HL-60/S4 (cell line): ENCODE measurements at regions not wholly inside any gene's neighbourhood (a gene's known extent, or its start where the extent isn't known, plus 50 kb on each side); places are given as distances from the start of the nearest gene placed in this dataset.
"Not testable (repeated sequence)": the region's sequence is repeated elsewhere in the genome, so short reads cannot be mapped to it uniquely, and the experiment has no call there.

Source experiments
- in situ Hi-C: fragments of 300-500 bp; cut with MboI; formaldehyde crosslinking; loops from 2 replicates; pipeline ENCODE4 v1.14.3; 2022; ENCODE audit warnings: low sequenced_read_pairs

- in situ Hi-C loops = no loop called here
Observed at GRCh38 chr5:42950116-42950455, 90.0 kb downstream of the ANXA2R start.

DNA sequence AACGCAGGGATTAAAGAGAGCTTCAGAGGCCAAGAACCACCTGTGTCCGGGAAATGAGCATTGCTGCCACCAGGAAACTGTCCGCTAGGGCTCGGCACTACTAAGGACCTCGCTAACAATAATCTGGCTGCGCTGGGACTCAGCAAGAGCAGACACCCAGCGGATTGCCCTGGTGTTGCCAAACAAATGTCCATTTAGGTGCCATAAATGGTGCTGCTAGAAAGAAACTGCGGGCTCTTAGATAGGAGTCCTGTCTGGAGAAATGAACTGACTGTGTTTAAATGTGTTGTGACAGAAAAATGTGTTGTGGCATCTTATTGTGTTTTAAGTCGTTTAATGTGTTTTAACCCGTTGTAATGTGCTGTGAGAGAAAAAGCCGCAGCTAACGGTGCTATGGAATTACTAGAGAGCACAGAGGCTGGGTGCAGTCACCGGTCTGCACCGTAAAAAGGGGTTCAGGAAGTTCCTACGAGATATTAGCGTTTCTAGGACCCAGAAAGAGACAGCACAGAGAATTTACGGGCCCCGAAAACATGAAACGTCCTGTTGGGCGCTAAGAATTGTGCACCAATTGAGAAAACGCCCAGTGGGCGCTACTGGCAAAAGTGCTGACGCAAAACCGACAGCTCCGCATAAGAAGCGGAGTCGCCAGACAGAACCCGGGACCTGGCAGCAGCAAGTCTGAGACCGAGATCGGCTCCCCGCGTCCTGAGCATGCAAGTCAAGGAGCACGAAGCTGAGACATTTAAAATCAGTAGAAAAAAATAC, 90.6 kb downstream of the ANXA2R start:
- in situ Hi-C loops = no loop called here

DNA sequence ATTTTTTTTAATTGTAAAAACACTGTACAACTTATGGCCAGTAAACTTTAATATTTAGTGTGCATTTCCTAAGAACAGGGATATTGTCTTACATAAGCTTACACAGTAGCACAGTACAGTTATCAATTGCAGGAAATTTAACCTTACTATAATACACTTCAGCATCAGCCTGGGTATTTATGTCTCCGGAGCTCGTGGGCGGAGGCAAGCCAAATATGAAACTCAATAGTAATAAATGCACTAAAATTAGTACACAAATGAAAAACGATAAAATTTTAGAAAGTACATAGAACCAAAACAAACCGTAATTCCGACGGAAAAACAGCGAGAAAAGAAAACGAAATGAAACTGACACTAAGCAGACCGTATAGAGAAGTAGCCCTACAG, 91.2 kb downstream of the ANXA2R start:
- in situ Hi-C loops = no loop called here

DNA sequence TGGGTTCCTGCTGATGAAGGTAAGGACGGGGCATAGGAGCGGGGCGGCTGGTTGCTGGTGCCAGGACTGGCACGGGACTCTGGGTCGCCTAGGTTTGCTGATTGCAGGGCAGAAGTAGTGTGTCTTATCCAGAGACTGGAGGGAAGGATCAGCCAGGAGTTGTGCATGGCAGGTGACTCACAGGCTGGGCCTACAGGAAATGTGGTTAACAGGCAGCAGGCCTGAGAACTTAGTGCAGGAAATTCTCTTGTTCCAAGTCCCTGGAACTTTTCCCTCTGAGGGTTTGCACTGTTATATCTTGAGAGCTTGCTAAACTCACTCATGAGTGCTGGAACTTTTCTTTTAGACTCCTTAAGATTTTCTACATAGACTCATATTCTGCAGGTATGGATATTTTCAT, 95.1 kb downstream of the ANXA2R start:
- in situ Hi-C loops = no loop called here

DNA sequence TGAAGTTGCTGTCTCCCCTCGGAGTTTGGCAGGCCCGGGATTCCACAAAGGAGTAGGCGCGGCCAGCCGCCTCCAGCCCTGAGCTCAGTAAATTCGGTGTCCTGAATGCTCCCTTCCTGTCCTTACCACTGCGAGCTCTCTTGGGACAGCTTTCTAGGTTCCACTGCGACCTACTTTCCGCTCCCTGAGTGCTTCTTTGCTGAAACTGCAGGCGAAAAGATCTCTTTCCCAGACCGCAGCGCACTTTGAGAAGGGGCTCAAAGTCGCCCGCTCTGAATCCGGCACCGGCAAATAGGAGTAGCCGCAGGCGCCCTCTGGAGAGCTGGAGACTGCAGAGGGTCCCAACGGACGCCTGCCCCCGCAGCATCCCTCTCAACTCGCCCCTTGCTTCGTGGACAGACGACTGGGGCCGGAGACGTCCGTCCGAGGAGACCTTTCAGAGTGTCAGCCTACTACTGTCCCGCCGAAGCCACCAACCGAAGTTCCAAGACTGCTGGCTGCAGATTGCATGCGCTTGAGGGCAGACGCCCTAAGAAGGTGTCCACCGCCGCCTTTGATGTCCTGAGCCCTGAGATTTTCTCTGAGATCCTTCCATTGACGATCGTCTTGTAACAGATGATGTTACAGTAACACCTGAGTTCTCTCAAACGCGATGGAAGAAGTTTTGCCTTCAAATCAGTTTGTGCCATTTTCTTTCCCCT, 96.0 kb downstream of the ANXA2R start:
- in situ Hi-C loops = no loop called here

DNA sequence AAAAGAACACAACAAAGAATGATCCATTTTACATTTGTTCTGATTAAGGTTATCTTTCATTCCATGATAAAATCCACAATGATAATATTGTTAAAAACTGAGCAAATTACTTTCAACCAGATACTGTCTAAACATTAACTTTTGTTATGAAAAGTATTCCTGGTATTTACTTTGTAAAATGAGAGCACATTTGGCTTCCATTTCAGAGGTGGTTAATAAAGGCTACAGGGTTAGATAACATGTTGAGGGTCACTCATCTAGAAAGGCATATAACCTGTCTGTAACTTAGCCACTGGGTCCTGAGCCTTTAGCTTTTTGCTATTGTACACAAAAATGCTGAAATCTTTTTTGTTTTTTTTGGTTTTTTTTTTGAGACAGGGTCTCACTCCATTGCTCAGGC, 99.3 kb downstream of the ANXA2R start:
- in situ Hi-C loops = no loop called here

- in situ Hi-C loops = not testable (repeated sequence)
Observed at GRCh38 chr5:42932011-42932410, 108.1 kb downstream of the ANXA2R start.

DNA sequence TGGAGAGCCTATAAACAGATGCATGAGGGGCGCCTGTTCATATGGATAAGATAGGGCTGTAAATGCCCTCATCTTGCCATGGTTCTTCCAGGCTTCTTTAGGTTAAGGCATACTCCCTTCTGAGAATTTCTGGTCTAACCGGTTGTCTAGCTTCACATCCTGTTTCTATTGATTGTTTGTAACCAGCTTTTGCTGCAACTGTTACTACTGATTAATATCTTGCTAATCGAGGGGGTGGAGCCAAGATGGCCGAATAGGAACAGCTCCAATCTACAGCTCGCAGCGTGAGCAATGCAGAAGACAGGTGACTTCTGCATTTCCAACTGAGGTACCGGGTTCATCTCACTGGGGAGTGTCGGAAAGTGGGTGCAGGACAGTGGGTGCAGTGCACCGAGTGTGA, 108.7 kb downstream of the ANXA2R start:
- in situ Hi-C loops = not testable (repeated sequence)

DNA sequence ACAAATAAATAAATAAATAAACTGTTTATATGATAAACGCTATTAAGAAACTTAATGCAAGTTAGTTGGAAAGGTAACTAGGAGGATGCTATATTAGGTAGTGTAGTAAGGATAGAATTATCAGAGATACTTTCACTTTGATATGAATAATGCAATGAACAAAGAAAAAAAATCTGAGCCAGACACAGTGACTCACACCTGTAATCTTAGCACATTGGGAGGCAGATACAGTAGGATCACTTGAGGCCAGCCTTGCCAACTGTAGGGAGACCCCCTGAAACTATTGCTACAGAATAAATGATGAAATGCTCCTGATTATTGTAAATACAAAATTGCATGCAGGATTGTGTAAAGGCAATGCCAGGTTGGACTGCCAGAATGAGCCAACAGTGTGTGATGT, 109.2 kb downstream of the ANXA2R start:
- in situ Hi-C loops = no loop called here

GRCh38 chr5:42929871-42930270, 110.2 kb downstream of the ANXA2R start:
- in situ Hi-C loops = no loop called here

DNA sequence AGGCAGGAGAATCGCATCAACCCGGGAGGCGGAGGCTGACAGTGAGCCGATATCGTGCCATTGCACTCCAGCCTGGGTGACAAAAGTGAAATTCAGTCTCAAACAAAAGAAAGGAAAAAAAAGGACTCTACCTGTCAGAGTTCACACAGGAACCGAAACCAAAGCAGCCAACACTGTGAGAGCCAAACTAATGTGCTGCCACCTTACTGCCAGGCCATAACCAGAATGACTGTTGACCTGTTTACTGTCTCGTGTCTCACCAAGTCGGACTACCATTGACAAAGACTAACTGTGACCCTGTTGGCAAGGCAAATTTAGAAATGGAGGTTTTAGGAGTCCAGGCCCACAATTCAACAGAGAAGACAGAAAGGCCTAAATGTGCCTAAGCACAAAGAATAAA, 112.4 kb downstream of the ANXA2R start:
- in situ Hi-C loops = no loop called here

DNA sequence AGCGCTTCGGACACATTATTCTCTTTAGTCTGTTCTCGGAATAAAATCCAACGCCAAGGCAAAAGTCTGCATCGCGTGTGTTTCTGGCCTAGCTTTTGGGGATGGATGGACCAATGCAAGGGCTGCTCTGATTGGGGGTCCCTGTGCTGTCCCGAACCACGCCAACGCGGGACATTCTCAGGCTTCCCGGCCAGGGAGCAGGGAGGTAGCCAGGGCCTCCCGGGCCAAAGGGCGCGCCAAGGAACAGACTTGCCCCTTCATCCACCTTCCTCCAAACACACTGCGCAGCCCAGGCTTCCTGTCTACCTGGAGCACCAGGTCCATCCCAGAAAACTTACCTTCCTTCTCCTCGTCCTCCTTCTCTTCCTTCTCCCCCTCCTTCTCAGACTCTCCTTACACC, 113.0 kb upstream of the SELENOP start:
- in situ Hi-C loops = loop anchor here (25.0 kb wide), 1 partner anchor 463 kb away; no protein-coding TSS in a partner anchor

- in situ Hi-C loops = loop anchor here (25.0 kb wide), 1 partner anchor 463 kb away; no protein-coding TSS in a partner anchor
Observed at GRCh38 chr5:42924226-42924625, 112.5 kb upstream of the SELENOP start.

DNA sequence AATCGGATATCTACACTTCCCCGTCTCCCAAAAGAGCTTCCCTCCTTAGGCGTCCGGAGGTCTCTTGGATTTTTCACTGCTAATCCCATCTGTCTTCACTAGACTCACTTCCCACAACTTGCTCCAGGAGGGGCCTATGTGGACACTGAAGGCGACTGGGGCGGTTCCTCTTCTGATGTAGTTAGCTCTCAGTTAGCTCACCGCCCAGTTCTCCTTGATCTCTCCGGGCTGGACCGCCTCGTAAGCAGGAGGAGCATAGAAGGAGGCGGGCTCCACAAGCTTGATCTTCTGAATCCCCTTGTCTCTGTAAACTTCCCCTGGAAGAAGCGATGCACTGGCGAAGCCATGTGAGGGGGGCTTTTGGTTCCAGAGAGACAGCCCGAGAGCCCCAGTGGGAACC, 112.0 kb upstream of the SELENOP start:
- in situ Hi-C loops = loop anchor here (25.0 kb wide), 1 partner anchor 464 kb away; no protein-coding TSS in a partner anchor

DNA sequence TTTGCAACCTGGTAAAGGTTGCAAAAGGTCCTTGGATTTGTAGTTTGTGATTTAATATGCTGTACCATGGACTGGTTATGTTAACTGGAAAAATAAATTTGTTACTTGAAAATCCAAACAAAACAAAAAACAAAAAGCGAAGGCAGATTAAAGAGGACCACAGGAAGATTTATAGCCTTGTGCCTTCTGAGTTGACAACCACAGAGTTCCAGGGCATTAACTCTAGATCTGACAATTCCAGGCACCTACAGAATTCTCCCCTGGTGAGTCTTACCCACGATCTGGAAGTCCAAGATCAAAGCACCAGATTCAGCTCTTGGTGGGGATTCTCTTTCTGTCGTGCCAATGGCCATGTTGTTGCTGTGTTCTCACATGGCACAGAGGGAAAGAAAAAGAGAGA, 107.9 kb upstream of the SELENOP start:
- in situ Hi-C loops = loop anchor here (25.0 kb wide), 1 partner anchor 468 kb away; no protein-coding TSS in a partner anchor

- in situ Hi-C loops = loop anchor here (25.0 kb wide), 1 partner anchor 472 kb away; no protein-coding TSS in a partner anchor
Observed at GRCh38 chr5:42915306-42915866, 103.7 kb upstream of the SELENOP start.

DNA sequence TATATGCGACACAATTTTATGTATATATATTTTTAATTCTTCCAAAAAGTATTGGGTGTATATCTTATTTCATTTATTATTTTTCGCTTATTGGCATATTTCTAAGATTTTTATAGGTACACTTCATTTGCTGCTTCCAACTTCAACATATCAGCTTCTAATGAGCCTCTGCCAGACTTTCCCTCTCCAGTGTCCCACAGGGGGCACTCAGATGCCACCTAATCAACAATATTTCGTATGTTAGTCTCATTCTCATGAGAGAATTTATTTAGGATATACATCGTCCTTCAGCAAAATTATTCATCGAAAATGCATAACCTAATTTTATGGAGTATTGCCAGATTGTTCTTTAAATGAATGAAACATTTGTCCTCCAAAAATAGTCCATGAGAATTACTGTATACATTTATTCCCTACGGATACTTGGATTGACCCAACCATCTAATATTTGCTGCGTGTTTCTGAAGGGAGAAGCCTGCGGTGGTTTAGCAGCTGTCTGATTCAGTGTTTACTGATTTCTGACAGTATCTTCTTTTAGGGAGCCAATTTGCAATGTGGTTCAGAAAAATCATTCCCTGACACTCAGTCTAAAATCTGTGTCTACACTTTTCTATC, 100.6 kb upstream of the SELENOP start:
- in situ Hi-C loops = loop anchor here (25.0 kb wide), 1 partner anchor 475 kb away; no protein-coding TSS in a partner anchor

DNA sequence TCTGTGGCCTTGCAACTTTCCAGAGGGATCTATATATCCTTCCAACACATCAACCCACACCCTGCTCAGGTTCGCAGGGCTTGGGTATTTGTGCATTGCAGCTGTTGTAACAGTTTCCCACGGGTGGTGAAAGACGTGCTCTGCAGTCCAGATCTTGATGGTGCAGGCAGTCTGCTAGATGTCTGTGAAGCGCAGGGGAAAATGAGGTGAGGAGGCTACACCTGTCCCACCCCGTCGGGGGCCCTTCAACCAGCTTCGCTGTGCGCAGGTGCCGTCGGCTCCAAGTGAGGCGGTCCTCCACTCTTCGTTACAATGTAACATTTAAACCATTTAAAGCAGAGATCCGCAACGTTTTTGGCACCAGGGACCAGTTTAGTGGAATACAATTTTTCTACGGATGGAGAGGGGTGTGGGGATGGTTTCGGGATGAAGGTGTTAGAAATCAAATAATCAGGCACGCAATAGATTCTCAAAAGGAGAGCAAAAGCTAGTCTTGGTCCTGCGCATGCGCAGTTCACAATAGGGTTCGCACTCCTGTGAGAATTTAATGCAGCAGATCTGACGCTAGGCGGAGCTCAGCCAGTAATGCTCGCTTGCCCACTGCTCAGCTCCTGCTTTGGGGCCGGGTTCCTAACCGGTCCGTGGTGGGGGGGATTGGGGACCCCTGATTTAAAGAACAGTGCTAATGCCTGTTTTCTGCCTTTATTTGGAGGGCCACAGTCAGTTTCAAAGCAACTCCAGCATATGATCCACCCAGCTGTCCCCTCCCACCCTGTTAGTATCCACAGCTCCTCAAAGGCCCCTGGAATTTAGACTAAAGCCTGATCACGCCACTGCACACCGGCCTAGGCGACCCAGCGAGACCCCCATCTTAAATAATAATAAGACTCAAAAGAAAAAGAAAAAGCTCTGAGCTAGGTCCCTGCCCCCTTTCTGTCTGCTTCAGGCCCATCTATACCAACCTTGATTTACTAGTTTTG, 97.1 kb upstream of the SELENOP start:
- in situ Hi-C loops = loop anchor here (25.0 kb wide), 1 partner anchor 479 kb away; no protein-coding TSS in a partner anchor

- in situ Hi-C loops = loop anchor here (25.0 kb wide), 1 partner anchor 479 kb away; no protein-coding TSS in a partner anchor
Observed at GRCh38 chr5:42908086-42908485, 96.4 kb upstream of the SELENOP start.

DNA sequence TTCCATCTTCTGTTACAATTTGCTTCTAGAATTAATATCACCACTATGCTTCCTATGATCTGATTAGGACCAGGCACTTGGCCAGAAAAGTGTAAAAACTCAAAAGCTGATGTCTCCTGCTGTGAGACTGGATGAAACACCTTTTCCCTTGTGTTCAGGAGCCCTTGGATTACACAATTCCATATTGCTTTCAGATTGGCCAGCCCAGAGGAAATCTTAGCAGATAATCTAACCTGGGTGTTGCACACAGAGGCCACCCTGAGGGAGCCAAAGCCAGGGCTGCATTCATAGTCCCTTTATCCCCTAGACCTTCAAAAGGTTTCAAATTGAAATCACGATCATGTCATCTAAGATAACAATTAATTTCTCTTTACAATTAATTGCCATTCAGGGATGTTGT, 94.1 kb upstream of the SELENOP start:
- in situ Hi-C loops = loop anchor here (25.0 kb wide), 1 partner anchor 481 kb away; no protein-coding TSS in a partner anchor
